ENCODE measurements at regions not wholly inside any gene's neighbourhood (a gene's known extent, or its start where the extent isn't known, plus 50 kb on each side); places are given as distances from the start of the nearest gene placed in this dataset.

DNA sequence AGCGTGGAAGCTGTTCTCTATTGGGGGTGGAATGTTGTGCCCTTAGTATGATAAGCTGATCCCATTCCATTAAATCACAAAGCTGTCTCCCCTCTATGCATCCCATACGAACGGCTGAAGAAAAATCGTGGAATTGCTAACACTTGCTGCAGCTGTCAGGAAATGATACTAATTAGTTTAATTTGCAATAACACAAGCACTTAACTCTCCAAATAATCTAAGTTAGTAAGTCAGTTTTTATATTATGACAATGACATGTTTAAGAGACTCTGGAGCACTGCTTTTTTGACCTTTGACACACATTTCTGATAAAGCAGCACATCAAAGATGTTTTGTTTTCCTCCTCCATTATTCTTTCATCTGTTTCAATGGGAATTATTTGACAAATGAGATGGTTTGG, 123.7 kb upstream of the SATB2 start:
- H3K27me3 ChIP-seq: no peaks in the 10 kb centered on the region
- no peak for TF ChIP-seq Cebpa-rat (IDR thresholded peaks at IDR 0.05)

DNA sequence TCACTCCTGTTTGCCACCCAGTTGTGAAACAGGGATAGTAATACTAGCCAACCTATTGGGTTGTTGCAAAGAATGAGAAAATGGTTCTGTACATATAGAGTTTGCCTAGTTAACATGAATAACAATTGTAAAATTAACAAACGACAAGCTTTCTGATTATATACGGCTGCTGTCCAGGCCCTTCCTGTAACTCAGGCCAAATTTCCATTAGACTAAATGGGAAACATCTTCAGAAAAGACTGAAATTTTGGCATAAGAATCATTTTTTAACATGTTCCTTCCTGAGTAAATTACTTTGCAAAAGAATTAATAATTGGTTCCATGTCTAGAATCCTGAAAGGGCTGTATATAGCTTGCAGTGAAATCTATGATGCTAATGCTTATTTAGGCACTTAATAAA, 117.7 kb upstream of the SATB2 start:
- Histone ChIP-seq H3K36me3 (no peaks in the 10 kb centered on the region), H3K4me2 (no peak overlapping the region), H4K20me1 (no peaks in the 10 kb centered on the region), H3K27ac (no peak overlapping the region), H3K4me3 (no peak overlapping the region), H3K27me3 (no peaks in the 10 kb centered on the region), H3K9me3 (no peaks in the 10 kb centered on the region), H3K4me1 (no peaks in the 10 kb centered on the region), H3K9ac (no peak overlapping the region)
- TF ChIP-seq Cebpa-rat (IDR thresholded peaks at IDR 0.05): no peak

More for the DNA sequence above, 123.7 kb upstream of the SATB2 start:
- no peaks in the 10 kb centered on the region for H3K9me3 ChIP-seq
- no peak overlapping the region for H3K27ac ChIP-seq
- no peaks in the 10 kb centered on the region for H4K20me1 ChIP-seq
- H3K4me1 ChIP-seq: no peaks in the 10 kb centered on the region
- H3K36me3 ChIP-seq: no peaks in the 10 kb centered on the region
- H3K9ac ChIP-seq: no peak overlapping the region
- H3K4me2 ChIP-seq: no peak overlapping the region
- no peak overlapping the region for H3K4me3 ChIP-seq

DNA sequence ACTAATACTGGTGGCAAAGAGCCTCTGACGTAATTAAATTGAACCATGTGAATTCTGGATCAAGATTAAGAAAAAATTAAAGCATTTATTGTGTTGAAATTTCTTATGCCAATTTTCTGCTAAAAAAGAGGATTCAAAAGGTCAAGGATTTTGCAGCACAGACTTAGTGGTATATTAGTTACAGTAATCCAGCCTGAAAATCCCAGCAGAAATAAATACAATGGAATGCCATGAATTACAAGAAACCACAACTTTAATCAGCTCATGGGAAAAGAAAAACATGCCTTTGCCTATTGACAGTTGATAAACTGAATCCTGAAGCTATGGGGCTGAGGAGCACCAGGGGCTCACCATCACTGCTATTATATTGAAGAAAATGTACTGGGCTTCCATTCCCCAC, 114.8 kb upstream of the SATB2 start:
- no peak overlapping the region for H3K9ac ChIP-seq
- H3K4me2 ChIP-seq: no peak overlapping the region
- H3K9me3 ChIP-seq: no peaks in the 10 kb centered on the region
- H3K27ac ChIP-seq: no peak overlapping the region
- H4K20me1 ChIP-seq: no peaks in the 10 kb centered on the region
- H3K4me3 ChIP-seq: no peak overlapping the region
- no peaks in the 10 kb centered on the region for H3K27me3 ChIP-seq
- no peaks in the 10 kb centered on the region for H3K36me3 ChIP-seq
- no peaks in the 10 kb centered on the region for H3K4me1 ChIP-seq
- TF ChIP-seq Cebpa-rat (IDR thresholded peaks at IDR 0.05): no peak

DNA sequence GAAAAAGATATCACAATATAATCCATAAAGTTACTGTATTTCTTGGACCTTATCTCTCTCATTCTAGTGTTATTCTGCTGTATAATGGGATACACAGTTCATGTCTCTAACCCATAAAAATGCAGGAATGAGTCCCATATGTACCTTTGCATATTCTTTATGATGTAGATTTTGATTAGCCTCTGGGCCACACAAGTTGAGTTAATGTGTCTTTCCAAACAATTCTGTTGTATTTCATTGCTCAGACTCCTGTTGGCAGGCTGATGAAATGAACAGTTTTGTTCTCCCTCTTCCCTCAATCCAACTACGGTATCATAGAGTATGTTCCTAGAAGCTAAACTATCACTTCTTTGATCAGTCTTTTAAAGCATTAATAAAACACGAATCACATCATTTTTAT, 113.2 kb upstream of the SATB2 start:
- TF ChIP-seq Cebpa-rat (IDR thresholded peaks at IDR 0.05): no peak
- no peaks in the 10 kb centered on the region for H3K4me1 ChIP-seq

DNA sequence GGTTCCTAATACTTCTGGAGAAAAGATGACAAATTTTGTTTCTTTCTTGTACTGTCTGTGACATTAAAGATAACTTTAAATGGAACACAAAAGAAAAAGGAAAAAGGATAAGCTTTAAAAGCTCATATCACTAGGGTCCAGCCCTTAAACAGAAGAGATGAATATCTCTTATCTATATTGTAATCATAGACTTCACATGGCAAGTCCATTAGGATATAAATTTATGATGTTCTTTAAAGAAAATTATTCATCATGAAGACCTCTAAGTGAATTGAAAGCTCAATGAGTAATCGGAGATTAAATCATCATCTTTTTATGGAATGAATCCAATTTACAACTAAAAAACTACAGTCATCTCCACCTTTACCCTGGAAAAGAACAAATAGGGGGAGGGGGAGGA, 111.6 kb upstream of the SATB2 start:
- Histone ChIP-seq H3K36me3 (no peaks in the 10 kb centered on the region), H3K27me3 (no peaks in the 10 kb centered on the region), H4K20me1 (no peaks in the 10 kb centered on the region), H3K27ac (no peak overlapping the region), H3K4me2 (no peak overlapping the region), H3K9me3 (no peaks in the 10 kb centered on the region), H3K4me1 (no peaks in the 10 kb centered on the region), H3K4me3 (no peak overlapping the region), H3K9ac (no peak overlapping the region)
- no peak for TF ChIP-seq Cebpa-rat (IDR thresholded peaks at IDR 0.05)

More for the DNA sequence above, 113.2 kb upstream of the SATB2 start:
- no peaks in the 10 kb centered on the region for H3K27me3 ChIP-seq
- no peaks in the 10 kb centered on the region for H4K20me1 ChIP-seq
- H3K36me3 ChIP-seq: no peaks in the 10 kb centered on the region
- H3K4me2 ChIP-seq: no peak overlapping the region
- H3K9me3 ChIP-seq: no peaks in the 10 kb centered on the region
- no peak overlapping the region for H3K4me3 ChIP-seq
- no peak overlapping the region for H3K27ac ChIP-seq
- H3K9ac ChIP-seq: no peak overlapping the region

DNA sequence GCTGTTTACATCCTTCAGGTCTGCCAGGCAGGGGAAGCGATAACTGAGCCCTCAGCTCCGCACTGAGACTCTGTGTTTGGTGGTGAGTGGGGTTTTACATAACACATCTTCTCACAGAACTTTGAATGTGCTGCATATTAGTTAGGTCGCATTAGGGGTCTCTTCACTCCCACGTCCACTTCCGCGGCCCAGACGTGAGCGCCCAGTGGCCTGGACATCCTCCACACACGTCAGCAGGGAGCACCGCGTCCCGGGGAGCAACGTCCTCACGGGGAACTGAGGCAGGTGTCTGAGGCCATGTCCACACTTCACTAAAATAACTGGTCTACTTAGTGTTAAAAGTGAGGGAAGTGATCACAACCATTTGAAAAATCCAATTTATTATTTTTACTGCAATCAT, 100.4 kb upstream of the SATB2 start:
- no peaks in the 10 kb centered on the region for H3K4me1 ChIP-seq
- H3K27ac ChIP-seq: no peak overlapping the region
- no peaks in the 10 kb centered on the region for H4K20me1 ChIP-seq
- TF ChIP-seq Cebpa-rat (IDR thresholded peaks at IDR 0.05): no peak
- H3K27me3 ChIP-seq: no peaks in the 10 kb centered on the region
- H3K4me3 ChIP-seq: no peak overlapping the region
- H3K36me3 ChIP-seq: no peaks in the 10 kb centered on the region
- no peak overlapping the region for H3K9ac ChIP-seq
- H3K4me2 ChIP-seq: no peak overlapping the region
- 0 out of 2 replicates have a peak, but pooled peaks cover 3% of the 10 kb centered on the region for H3K9me3 ChIP-seq

DNA sequence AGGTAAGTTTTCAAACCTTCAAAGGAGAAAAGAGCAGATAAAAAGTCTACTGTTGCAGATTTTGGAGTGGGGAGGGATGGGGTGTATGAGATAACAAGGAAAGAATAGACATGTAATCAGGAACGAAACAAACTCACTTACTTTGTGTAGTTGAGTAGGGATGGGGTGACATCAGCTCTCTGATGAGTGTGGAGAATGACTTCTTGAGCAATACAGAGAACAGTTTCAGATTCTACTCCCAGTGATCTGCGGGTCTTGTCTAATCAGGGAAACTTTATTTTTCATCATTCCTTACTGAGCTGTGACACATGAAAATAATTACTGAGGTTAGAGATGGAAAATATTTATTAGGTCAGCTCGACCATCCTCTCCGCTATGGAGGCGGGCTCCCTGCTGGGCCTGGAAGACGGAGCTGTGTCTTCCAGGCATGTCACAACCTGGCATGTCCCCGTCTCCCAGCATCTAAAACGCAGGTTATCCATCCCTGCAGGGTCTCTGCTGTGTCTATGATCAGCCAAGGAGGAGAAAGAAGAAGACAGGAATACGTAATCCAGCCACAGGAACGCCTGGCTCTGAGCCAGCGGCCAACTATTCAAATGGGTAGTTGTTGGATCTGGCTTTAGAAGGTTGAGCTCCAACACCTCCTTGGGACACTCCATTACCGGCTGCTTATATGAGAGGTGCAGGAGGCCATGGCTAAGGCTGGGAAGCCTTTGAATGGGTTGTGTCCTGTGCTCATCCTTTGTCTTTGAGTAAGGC, 99.0 kb upstream of the SATB2 start:
- TF ChIP-seq Cebpa-rat (IDR thresholded peaks at IDR 0.05): no peak
- no peaks in the 10 kb centered on the region for H3K27me3 ChIP-seq
- no peak overlapping the region for H3K4me2 ChIP-seq
- H3K27ac ChIP-seq: no peak overlapping the region
- H3K9me3 ChIP-seq: no peaks in the 10 kb centered on the region
- H3K4me1 ChIP-seq: no peaks in the 10 kb centered on the region
- no peaks in the 10 kb centered on the region for H4K20me1 ChIP-seq
- no peak overlapping the region for H3K9ac ChIP-seq
- no peaks in the 10 kb centered on the region for H3K36me3 ChIP-seq
- H3K4me3 ChIP-seq: no peak overlapping the region

DNA sequence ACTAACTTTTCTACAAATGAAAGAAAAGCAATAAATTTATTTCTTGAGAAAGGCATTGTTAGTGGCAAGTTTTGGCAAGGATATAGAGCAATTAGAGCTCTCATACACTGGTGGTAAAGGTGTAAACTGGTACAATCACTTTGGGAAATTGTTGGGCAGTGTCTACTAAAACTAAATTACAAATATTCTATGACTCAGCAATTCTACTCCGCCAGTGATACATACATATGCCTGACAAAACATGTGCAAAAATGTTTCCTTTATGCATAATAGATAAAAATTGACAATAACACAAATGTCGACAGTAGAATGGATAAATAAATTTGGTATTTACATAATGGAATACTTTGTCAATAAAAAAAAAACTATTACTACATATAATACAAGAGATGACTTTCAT, 96.3 kb upstream of the SATB2 start:
- H3K9ac ChIP-seq: no peak overlapping the region
- H3K4me1 ChIP-seq: no peaks in the 10 kb centered on the region
- TF ChIP-seq Cebpa-rat (IDR thresholded peaks at IDR 0.05): no peak
- H3K27ac ChIP-seq: no peak overlapping the region
- no peaks in the 10 kb centered on the region for H4K20me1 ChIP-seq
- no peak overlapping the region for H3K4me3 ChIP-seq
- no peak overlapping the region for H3K4me2 ChIP-seq
- H3K27me3 ChIP-seq: no peaks in the 10 kb centered on the region
- H3K9me3 ChIP-seq: no peaks in the 10 kb centered on the region
- no peaks in the 10 kb centered on the region for H3K36me3 ChIP-seq

DNA sequence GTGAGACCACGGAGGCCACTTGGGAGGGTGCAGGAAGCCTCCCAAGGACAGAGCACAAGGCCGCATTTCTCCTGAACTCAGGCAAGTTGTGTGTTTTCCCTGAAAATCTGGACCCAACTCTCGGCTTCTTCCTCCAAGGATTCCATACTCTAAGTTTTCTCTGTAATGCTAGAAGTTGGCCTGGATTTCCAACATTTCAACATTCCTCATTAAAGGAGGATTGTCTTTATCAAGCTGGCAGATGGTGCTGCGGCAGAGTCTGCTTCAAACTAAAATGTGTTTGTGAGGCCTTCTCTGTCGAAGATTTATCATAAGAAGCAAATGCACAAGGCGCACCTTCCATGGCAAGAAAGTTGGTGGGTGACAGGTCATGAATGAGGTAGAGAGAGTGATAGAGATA, 94.4 kb upstream of the SATB2 start:
- no peak for TF ChIP-seq Cebpa-rat (IDR thresholded peaks at IDR 0.05)
- H3K9ac ChIP-seq: no peak overlapping the region
- H3K4me3 ChIP-seq: no peak overlapping the region
- no peaks in the 10 kb centered on the region for H4K20me1 ChIP-seq
- no peaks in the 10 kb centered on the region for H3K36me3 ChIP-seq
- no peak overlapping the region for H3K4me2 ChIP-seq
- no peaks in the 10 kb centered on the region for H3K9me3 ChIP-seq
- H3K27ac ChIP-seq: no peak overlapping the region
- no peaks in the 10 kb centered on the region for H3K27me3 ChIP-seq
- no peaks in the 10 kb centered on the region for H3K4me1 ChIP-seq

DNA sequence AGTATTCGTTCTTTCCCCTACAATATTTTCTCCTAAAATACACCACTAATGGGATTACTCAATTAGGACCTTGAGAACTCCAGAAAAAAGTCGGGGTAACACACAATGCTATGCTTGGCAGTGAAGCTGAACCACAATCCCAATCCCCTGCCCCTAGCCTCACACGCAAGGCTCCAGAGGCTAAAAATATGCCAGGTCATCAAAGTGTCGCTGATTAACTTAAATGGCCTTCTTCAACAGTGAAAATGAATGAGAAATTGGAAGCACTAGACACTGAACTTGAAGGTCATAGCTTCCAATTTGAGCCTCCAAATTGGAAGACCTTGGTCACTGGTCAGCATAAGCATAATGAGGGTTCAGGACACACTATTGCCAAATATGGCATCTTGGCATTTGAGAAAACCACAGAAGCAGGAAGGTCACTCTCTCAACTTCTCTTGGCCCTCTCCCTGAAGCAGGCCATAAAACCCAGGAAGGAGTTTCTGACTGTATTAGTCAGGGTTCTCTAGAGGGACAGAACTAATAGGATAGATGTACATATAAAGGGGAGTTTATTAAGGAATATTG, 86.0 kb upstream of the SATB2 start:
- no peak for TF ChIP-seq Cebpa-rat (IDR thresholded peaks at IDR 0.05)
- no peak overlapping the region for H3K4me3 ChIP-seq
- no peak overlapping the region for H3K4me2 ChIP-seq
- peaks cover 10% of the 10 kb centered on the region for H3K4me1 ChIP-seq
- H3K9ac ChIP-seq: no peak overlapping the region
- H4K20me1 ChIP-seq: no peaks in the 10 kb centered on the region
- H3K36me3 ChIP-seq: no peaks in the 10 kb centered on the region
- no peaks in the 10 kb centered on the region for H3K27me3 ChIP-seq
- no peaks in the 10 kb centered on the region for H3K9me3 ChIP-seq
- H3K27ac ChIP-seq: no peak overlapping the region
